ENCODE measurements at regions not wholly inside any gene's neighbourhood (a gene's known extent, or its start where the extent isn't known, plus 50 kb on each side); places are given as distances from the start of the nearest gene placed in this dataset.
"Not testable (repeated sequence)": the region's sequence is repeated elsewhere in the genome, so short reads cannot be mapped to it uniquely, and the experiment has no call there.

- DNase-seq: no peak
Observed at GRCh38 chr5:18630458-18631045, 996.3 kb downstream of the TAF11L14 start.

- DNase-seq: no peak
Observed at GRCh38 chr5:18652404-18653215, 1018.4 kb downstream of the TAF11L14 start.

GRCh38 chr5:18653216-18653752 lies 1019.0 kb downstream of the TAF11L14 start:
- no peak for DNase-seq

GRCh38 chr5:18660511-18660910 lies 1026.3 kb downstream of the TAF11L14 start:
- DNase-seq: no peak

- DNase-seq: no peak
Observed at GRCh38 chr5:18662231-18662630, 1028.0 kb downstream of the TAF11L14 start.

- DNase-seq: not testable (repeated sequence)
Observed at GRCh38 chr5:18674212-18674611, 1040.0 kb downstream of the TAF11L14 start.

GRCh38 chr5:18675041-18675440 lies 1040.8 kb downstream of the TAF11L14 start:
- DNase-seq: no peak

- DNase-seq: no peak
Observed at GRCh38 chr5:18686253-18686652, 1052.0 kb downstream of the TAF11L14 start.

GRCh38 chr5:18687429-18687828 lies 1053.2 kb downstream of the TAF11L14 start:
- DNase-seq: no peak

GRCh38 chr5:18699681-18700080 lies 1065.4 kb downstream of the TAF11L14 start:
- no peak for DNase-seq

- DNase-seq: no peak
Observed at GRCh38 chr5:18702821-18703220, 1068.6 kb downstream of the TAF11L14 start.

GRCh38 chr5:18712936-18713485 lies 1078.8 kb downstream of the TAF11L14 start:
- no peak for DNase-seq

- DNase-seq: no peak
Observed at GRCh38 chr5:18720002-18720401, 1085.7 kb downstream of the TAF11L14 start.

- DNase-seq: no peak
Observed at GRCh38 chr5:18732556-18733479, 1098.6 kb downstream of the TAF11L14 start.

- DNase-seq: no peak
Observed at GRCh38 chr5:18736051-18736398, 1101.8 kb downstream of the TAF11L14 start.

GRCh38 chr5:18736736-18737135 lies 1102.5 kb downstream of the TAF11L14 start:
- not testable (repeated sequence) for DNase-seq

- no peak for DNase-seq
Observed at GRCh38 chr5:18740301-18740700, 1106.0 kb downstream of the TAF11L14 start.

GRCh38 chr5:18742830-18743229 lies 1108.6 kb downstream of the TAF11L14 start:
- DNase-seq: no peak

GRCh38 chr5:18744441-18744840 lies 1110.2 kb downstream of the TAF11L14 start:
- peak in 1 of 2 donors; percentile 17 for DNase-seq

- peak; percentile 41 to 63 for DNase-seq
Observed at GRCh38 chr5:18745042-18745987, 1111.1 kb downstream of the TAF11L14 start.

GRCh38 chr5:18745988-18746615 lies 1111.8 kb downstream of the TAF11L14 start:
- DNase-seq: peak; percentile 65 to 80

Data from CD4-positive, alpha-beta T cell treated with Interleukin-4 for 1 hour (primary cell).